ENCODE measurements at regions not wholly inside any gene's neighbourhood (a gene's known extent, or its start where the extent isn't known, plus 50 kb on each side); places are given as distances from the start of the nearest gene placed in this dataset.

DNA sequence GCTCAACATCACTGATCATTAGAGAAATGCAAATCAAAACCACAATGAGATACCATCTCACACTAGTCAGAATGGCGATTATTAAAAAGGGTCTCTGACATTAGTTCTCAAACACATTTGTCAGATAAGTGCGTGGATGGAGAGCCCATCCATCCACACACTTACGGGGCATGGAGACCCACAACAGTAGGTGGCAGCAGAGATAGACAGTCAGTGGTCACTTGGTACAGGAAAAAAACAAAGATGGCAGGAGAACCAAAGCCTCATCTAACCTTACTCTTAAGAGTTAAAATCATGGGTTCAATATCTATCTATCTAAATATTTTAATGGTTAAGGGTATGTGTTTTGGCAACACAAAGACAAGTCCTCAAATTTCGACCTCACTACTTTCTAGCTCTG lies 1378.7 kb upstream of the C9orf72 start:
- dilution Hi-C loops (cut with MboI; ENCODE audit: extremely low pct_ligation_motif_present, low sequenced_read_pairs) (no loop called here), intact Hi-C loops (cut with micrococcal nuclease) (no loop called here)
- BruUV-seq (replicated peaks) = no TSS peak
- POLR2A ChIA-PET = no interaction called here
- Histone ChIP-seq H4K20me1 (replicated peaks; ENCODE audit: control insufficient read depth, extremely low read depth, insufficient read depth, low read length) (no peaks in the 10 kb centered on the region), H3K9me1 (replicated peaks; ENCODE audit: control insufficient read depth, extremely low read depth, insufficient read depth, low read length) (no peaks in the 10 kb centered on the region), H3K9ac (replicated peaks; ENCODE audit: extremely low read depth, insufficient read depth, low read length) (no peak overlapping the region), H2AFZ (ENCODE audit: low read depth, low read length) (no peak overlapping the region), H3K27ac (ENCODE audit: insufficient read depth, low read depth, low read length) (no peak overlapping the region), H3K79me2 (ENCODE audit: control insufficient read depth, insufficient read depth, low read length) (no peaks in the 10 kb centered on the region), H3K36me3 (ENCODE audit: control insufficient read depth in 2 of 2, extremely low read depth in 1 of 2, insufficient read depth in 2 of 2, low read length in 2 of 2) (no peaks in the 10 kb centered on the region), H3K4me1 (ENCODE audit: control insufficient read depth, extremely low read depth, insufficient read depth, low read length) (no peaks in the 10 kb centered on the region), H3K4me2 (ENCODE audit: insufficient read depth, low read length) (no peak overlapping the region), H3K27me3 (ENCODE audit: control insufficient read depth in 2 of 2, insufficient read depth in 2 of 2, low read length in 2 of 2) (no peaks in the 10 kb centered on the region), H3K4me3 (replicated peaks in 1 of 3; ENCODE audit: insufficient read depth in 1 of 3, low read depth in 1 of 3, low read length in 3 of 3) (no peak overlapping the region), H3K9me3 (replicated peaks; ENCODE audit: control insufficient read depth, insufficient read depth, low read length) (peaks cover 2% of the 10 kb centered on the region)
- FAIRE-seq (no peak), DNase-seq (ENCODE audit: low read depth, low spot score) (no peak)
- CTCF ChIA-PET = no interaction called here
- TF ChIP-seq GATA2 (IDR thresholded peaks at IDR 0.05; ENCODE audit: insufficient read depth, insufficient read length, low read depth, low read length) (no peak), MYC (IDR thresholded peaks at IDR 0.05; ENCODE audit: low read depth, low read length) (no peak), POLR2AphosphoS5 (IDR thresholded peaks at IDR 0.05; ENCODE audit: insufficient read depth, low read depth, low read length) (no peak), FOS (IDR thresholded peaks at IDR 0.05; ENCODE audit: borderline replicate concordance, insufficient read depth, low read length) (no peak), POLR2A (IDR thresholded peaks at IDR 0.05; ENCODE audit: low read depth, low read length) (no peak), CTCF (IDR thresholded peaks at IDR 0.05; ENCODE audit: extremely low read depth in 1 of 2, insufficient read depth in 1 of 2, low read depth in 1 of 2, low read length in 2 of 2) (no peak), EZH2 (IDR thresholded peaks at IDR 0.05; ENCODE audit: borderline replicate concordance, low read depth, low read length, severe bottlenecking) (no peak), JUN (IDR thresholded peaks at IDR 0.05; ENCODE audit: borderline replicate concordance, insufficient read depth, insufficient read length, low read depth) (no peak)
- TF ChIP-seq, protein P1, sequence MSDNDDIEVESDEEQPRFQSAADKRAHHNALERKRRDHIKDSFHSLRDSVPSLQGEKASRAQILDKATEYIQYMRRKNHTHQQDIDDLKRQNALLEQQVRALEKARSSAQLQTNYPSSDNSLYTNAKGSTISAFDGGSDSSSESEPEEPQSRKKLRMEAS (IDR thresholded peaks at IDR 0.05; ENCODE audit: insufficient read depth, insufficient read length) = no peak
